GM12878 (cell line): ENCODE measurements at regions not wholly inside any gene's neighbourhood (a gene's known extent, or its start where the extent isn't known, plus 50 kb on each side); places are given as distances from the start of the nearest gene placed in this dataset.

Source experiments
- ATAC-seq: fragments of 200-7000 bp; cut with Tn5 transposase; 3 replicates; pipeline ENCODE4 v1.9.1; 2020; ENCODE audit warnings: mild to moderate bottlenecking, moderate library complexity
- BruUV-seq: library from RNA; stranded (reverse); fragments of 400-500 nt; replicated peaks from 2 replicates; lab custom pipeline; 2021; lab: Mats Ljungman, UMichigan
- CTCF ChIA-PET: fragments of 300-600 bp; sonication (Branson Sonifier 250); formaldehyde crosslinking; extraction: SDS; loops from one replicate; lab custom pipeline; 2021; ENCODE audit warnings: inconsistent platforms; lab: Yijun Ruan, JAX
- POLR2A ChIA-PET: fragments of 350-600 bp; formaldehyde crosslinking; extraction: SDS; loops from one replicate; lab custom pipeline; 2021; ENCODE audit warnings: inconsistent platforms; lab: Charles Lee
- RAD21 ChIA-PET: fragments of 300-600 bp; sonication (Branson Sonifier 250); formaldehyde crosslinking; loops from one replicate; lab custom pipeline; 2023; ENCODE audit warnings: antibody characterized with exemption; ENCODE audit not compliant: unreplicated experiment; lab: Charles Lee
- SMC1A ChIA-PET: fragments of 300-600 bp; sonication (Branson Sonifier 250); formaldehyde crosslinking; loops from one replicate; lab custom pipeline; 2023; ENCODE audit not compliant: unreplicated experiment, uncharacterized antibody; lab: Charles Lee
- DNase-seq: peaks from one replicate; pipeline ENCODE4 v3.0.0-alpha.2; 2011; ENCODE audit warnings: low read depth, low spot score
- FAIRE-seq: peaks from 3 replicates; lab custom pipeline; 2011; peaks lifted over from hg19 to GRCh38; lab: Jason Lieb, UNC
- H2AFZ ChIP-seq: 2 replicates; pipeline ENCODE4 v1.6.0; 2011; ENCODE audit warnings: low read depth, low read length, control low read depth; ENCODE audit not compliant: control insufficient read depth
- H3K27ac ChIP-seq: 2 replicates; pipeline ENCODE4 v1.5.1; 2011; ENCODE audit warnings: control low read depth; ENCODE audit not compliant: control insufficient read depth, insufficient read depth
- H3K27me3 ChIP-seq, 2 experiments: replicated peaks in 1 of 2; 2 replicates each; pipeline versions ENCODE4 v1.6.0 to v1.6.1; 2011; ENCODE audit warnings: low read length in 1 of 2; ENCODE audit not compliant: control insufficient read depth in 2 of 2, insufficient read depth in 2 of 2
- H3K36me3 ChIP-seq, 2 experiments: 2 replicates each; pipeline ENCODE4 v1.5.1; 2011; ENCODE audit warnings: low read length in 1 of 2; ENCODE audit not compliant: control insufficient read depth in 2 of 2, insufficient read depth in 2 of 2
- H3K4me1 ChIP-seq: 2 replicates; pipeline ENCODE4 v1.6.1; 2011; ENCODE audit warnings: mild to moderate bottlenecking, low read length, moderate library complexity, mixed read lengths; ENCODE audit not compliant: control insufficient read depth, insufficient read depth
- H3K4me2 ChIP-seq: 2 replicates; pipeline ENCODE4 v1.6.0; 2011; ENCODE audit warnings: control low read depth; ENCODE audit not compliant: control insufficient read depth, insufficient read depth
- H3K4me3 ChIP-seq: fragments of 200-600 bp; sonication (generic); 2 replicates; pipeline ENCODE4 v1.5.1; 2016
- H3K79me2 ChIP-seq: 2 replicates; pipeline ENCODE4 v1.6.0; 2011; ENCODE audit warnings: low read length; ENCODE audit not compliant: control insufficient read depth, insufficient read depth
- H3K9ac ChIP-seq: 2 replicates; pipeline ENCODE4 v1.8.0; 2011; ENCODE audit warnings: low read length, control low read depth, mixed read lengths; ENCODE audit not compliant: control insufficient read depth, insufficient read depth
- H3K9me3 ChIP-seq: replicated peaks from 3 replicates; pipeline ENCODE4 v1.5.1; 2011; ENCODE audit warnings: mild to moderate bottlenecking, low read length; ENCODE audit not compliant: control insufficient read depth, insufficient read depth
- H4K20me1 ChIP-seq: 2 replicates; pipeline ENCODE4 v1.6.0; 2011; ENCODE audit not compliant: control insufficient read depth, insufficient read depth
- BCL3 ChIP-seq: IDR thresholded peaks from 2 replicates; pipeline ENCODE4 v1.6.1; 2011; ENCODE audit warnings: borderline replicate concordance, low read depth, mild to moderate bottlenecking, moderate library complexity, low read length; ENCODE audit not compliant: insufficient read depth, poor library complexity, severe bottlenecking
- BCLAF1 ChIP-seq: fragments of 450-650 bp; IDR thresholded peaks from 2 replicates; pipeline ENCODE4 v1.6.1; 2017; ENCODE audit warnings: antibody characterized with exemption, mild to moderate bottlenecking, moderate library complexity
- BRCA1 ChIP-seq: IDR thresholded peaks from 2 replicates; pipeline ENCODE4 v1.6.1; 2011; ENCODE audit warnings: low read depth, low read length, improper control_type of control experiment
- CEBPZ ChIP-seq: fragments of 150-350 bp; IDR thresholded peaks from 2 replicates; pipeline ENCODE4 v1.6.1; 2016; ENCODE audit warnings: low read depth, low read length
- IKZF2 ChIP-seq, 2 experiments: fragments of 450-650 bp; IDR thresholded peaks; 2 replicates each; pipeline ENCODE4 v1.6.1; 2017; ENCODE audit warnings: mild to moderate bottlenecking in 2 of 2, moderate library complexity in 2 of 2
- MEF2B ChIP-seq: fragments of 450-650 bp; IDR thresholded peaks from 2 replicates; pipeline ENCODE4 v1.6.1; 2018; ENCODE audit warnings: mild to moderate bottlenecking, moderate library complexity; ENCODE audit not compliant: partially characterized antibody, poor library complexity, severe bottlenecking
- PBX3 ChIP-seq: IDR thresholded peaks from 2 replicates; pipeline ENCODE4 v1.6.1; 2011; ENCODE audit warnings: mild to moderate bottlenecking, low read depth, low read length, moderate library complexity; ENCODE audit not compliant: insufficient replicate concordance
- POU2F2 ChIP-seq: IDR thresholded peaks from 3 replicates; pipeline ENCODE4 v1.6.1; 2011; ENCODE audit warnings: low read depth, mild to moderate bottlenecking, low read length, borderline replicate concordance
- RAD51 ChIP-seq: fragments of 450-650 bp; IDR thresholded peaks from 2 replicates; pipeline ENCODE4 v1.6.1; 2016; ENCODE audit warnings: moderate library complexity, mild to moderate bottlenecking, inconsistent platforms
- RCOR1 ChIP-seq: conservative IDR thresholded peaks from 2 replicates; pipeline ENCODE4 v1.6.1; 2012; ENCODE audit warnings: low read depth, low read length, improper control_type of control experiment
- SMARCA5 ChIP-seq: fragments of 450-650 bp; IDR thresholded peaks from 2 replicates; pipeline ENCODE4 v1.6.1; 2017; ENCODE audit warnings: mild to moderate bottlenecking
- SP1 ChIP-seq: IDR thresholded peaks from one replicate; pipeline ENCODE4 v1.6.1; 2011; ENCODE audit warnings: low read depth, low read length
- SREBF1 ChIP-seq: IDR thresholded peaks from 2 replicates; pipeline ENCODE4 v1.6.1; 2012; ENCODE audit warnings: mild to moderate bottlenecking, low read length
- TCF3 ChIP-seq: IDR thresholded peaks from 2 replicates; pipeline ENCODE4 v1.6.1; 2012; ENCODE audit warnings: low read depth, mild to moderate bottlenecking, low read length, borderline replicate concordance; ENCODE audit not compliant: insufficient read depth
- ZBED1 ChIP-seq: IDR thresholded peaks from 2 replicates; pipeline ENCODE4 v1.6.1; 2016; ENCODE audit warnings: borderline replicate concordance
- WGBS: methylation state at CpG from one replicate; pipeline ENCODE4 v1.1.6; 2016; ENCODE audit warnings: low lambda C conversion rate; ENCODE audit not compliant: insufficient replicate concordance, insufficient coverage; ENCODE audit errors: missing lambda C conversion rate; 5-methylcytosine and 5-hydroxymethylcytosine counted together
- in situ Hi-C: fragments of 300-500 bp; cut with MboI; formaldehyde crosslinking; loops from 9 replicates; pipeline ENCODE4 v1.14.3; 2018; ENCODE audit warnings: mixed read lengths
- intact Hi-C: fragments of 100-400 bp; cut with micrococcal nuclease; formaldehyde crosslinking; loops from one replicate; pipeline ENCODE4 v1.14.2; 2022; ENCODE audit not compliant: unreplicated experiment

- Histone ChIP-seq H3K79me2 (no peaks in the 10 kb centered on the region), H3K4me1 (no peaks in the 10 kb centered on the region), H3K9ac (no peak overlapping the region), H3K27me3 (no peaks in the 10 kb centered on the region; a peak in 2 of 4 replicates), H4K20me1 (no peaks in the 10 kb centered on the region), H2AFZ (no peak overlapping the region), H3K27ac (no peak overlapping the region), H3K9me3 (no peaks in the 10 kb centered on the region), H3K4me3 (no peak overlapping the region), H3K4me2 (no peak overlapping the region), H3K36me3 (no peaks in the 10 kb centered on the region)
- no peak for TF ChIP-seq RCOR1
- no peak for TF ChIP-seq BCL3
- no peak for TF ChIP-seq TCF3
- no peak for TF ChIP-seq SMARCA5
- TF ChIP-seq MEF2B: no peak
- TF ChIP-seq POU2F2: no peak
- no peak for TF ChIP-seq SREBF1
- TF ChIP-seq IKZF2 (IDR thresholded peaks at IDR 0.05): no peak
- no peak for TF ChIP-seq RAD51
- TF ChIP-seq BRCA1: no peak
- no peak for TF ChIP-seq BCLAF1
- TF ChIP-seq PBX3: no peak
- TF ChIP-seq CEBPZ: no peak
- TF ChIP-seq ZBED1: no peak
- TF ChIP-seq SP1: no peak
- intact Hi-C loops: no loop called here
- FAIRE-seq (no peak), ATAC-seq (no peak), DNase-seq (no peak)
- BruUV-seq: no TSS peak
- ChIA-PET CTCF (interaction anchor here (1.1 to 2.7 kb wide), 5 partner anchors 9 to 112 kb away, joined by 3 to 12 read pairs (median 5); no protein-coding TSS in a partner anchor), POLR2A (no interaction called here), RAD21 (no interaction called here), SMC1A (interaction anchor here (1.6 to 14.6 kb wide), 3 partner anchors 8 to 53 kb away, joined by 4 to 187 read pairs (median 4); no protein-coding TSS in a partner anchor)
- 40% methylated on average over 4 of the region's 4 CpGs for WGBS
- in situ Hi-C loops: no loop called here
Observed at GRCh38 chr9:107229241-107229741, 53.8 kb upstream of the RAD23B start.
